HFFc6 (cell line): ENCODE measurements at regions not wholly inside any gene's neighbourhood (a gene's known extent, or its start where the extent isn't known, plus 50 kb on each side); places are given as distances from the start of the nearest gene placed in this dataset.

ENCODE experiments used
- DNase-seq: peaks from one replicate; pipeline ENCODE4 v3.0.0-alpha.2; 2018
- H3K27ac Mint-ChIP-seq: 2 replicates; pipeline ENCODE4 v1.8.0; 2020; ENCODE audit warnings: mild to moderate bottlenecking, mixed read lengths
- H3K27me3 Mint-ChIP-seq: 2 replicates; pipeline ENCODE4 v1.8.0; 2021; ENCODE audit warnings: mild to moderate bottlenecking, moderate library complexity, mixed read lengths; ENCODE audit not compliant: insufficient read depth
- H3K36me3 Mint-ChIP-seq: 2 replicates; pipeline ENCODE4 v1.8.0; 2021; ENCODE audit warnings: low read depth, mixed read lengths
- H3K4me1 Mint-ChIP-seq: 2 replicates; pipeline ENCODE4 v1.8.0; 2020; ENCODE audit warnings: low read depth, mixed read lengths
- H3K4me3 Mint-ChIP-seq: 2 replicates; pipeline ENCODE4 v1.8.0; 2020; ENCODE audit warnings: mild to moderate bottlenecking, moderate library complexity, mixed read lengths
- H3K9me3 Mint-ChIP-seq: 2 replicates; pipeline ENCODE4 v1.8.0; 2020; ENCODE audit warnings: mild to moderate bottlenecking, mixed read lengths
- CTCF ChIP-seq: fragments of 200-600 bp; sonication (generic); IDR thresholded peaks from 2 replicates; pipeline ENCODE4 v1.5.0; 2021; ENCODE audit warnings: antibody characterized with exemption, mild to moderate bottlenecking

GRCh38 chr7:118009419-118009818 is 136.2 kb upstream of the CTTNBP2 start:
- H3K4me1 Mint-ChIP-seq, result no peaks in the 10 kb centered on the region
- H3K27ac Mint-ChIP-seq, result no peak overlapping the region
- peaks cover 2% of the 10 kb centered on the region; the same call in 1 of the 2 replicates for H3K27me3 Mint-ChIP-seq
- peaks cover 55% of the 10 kb centered on the region for H3K9me3 Mint-ChIP-seq
- DNase-seq, result no peak
- H3K4me3 Mint-ChIP-seq, result no peak overlapping the region
- no peak for TF ChIP-seq CTCF
- H3K36me3 Mint-ChIP-seq, result no peaks in the 10 kb centered on the region

GRCh38 chr7:118011652-118012051 is 138.4 kb upstream of the CTTNBP2 start:
- peaks cover 50% of the 10 kb centered on the region for H3K9me3 Mint-ChIP-seq
- no peak for DNase-seq
- no peak overlapping the region for H3K27ac Mint-ChIP-seq
- no peaks in the 10 kb centered on the region for H3K4me1 Mint-ChIP-seq
- H3K4me3 Mint-ChIP-seq, result no peak overlapping the region
- H3K36me3 Mint-ChIP-seq, result no peaks in the 10 kb centered on the region
- H3K27me3 Mint-ChIP-seq, result peaks cover 2% of the 10 kb centered on the region; the same call in 1 of the 2 replicates
- TF ChIP-seq CTCF, result no peak

- peaks cover 2% of the 10 kb centered on the region; the same call in 1 of the 2 replicates for H3K27me3 Mint-ChIP-seq
- no peak for TF ChIP-seq CTCF
- no peak for DNase-seq
- H3K27ac Mint-ChIP-seq, result no peak overlapping the region
- H3K4me3 Mint-ChIP-seq, result no peak overlapping the region
- H3K4me1 Mint-ChIP-seq, result no peaks in the 10 kb centered on the region
- H3K9me3 Mint-ChIP-seq, result peaks cover 54% of the 10 kb centered on the region
- H3K36me3 Mint-ChIP-seq, result no peaks in the 10 kb centered on the region
Measured at GRCh38 chr7:118013252-118014010, 140.2 kb upstream of the CTTNBP2 start.

GRCh38 chr7:118022546-118022945 is 149.3 kb upstream of the CTTNBP2 start:
- TF ChIP-seq CTCF, result no peak
- Mint-ChIP-seq H3K4me3 (no peak overlapping the region), H3K36me3 (no peaks in the 10 kb centered on the region), H3K4me1 (no peaks in the 10 kb centered on the region), H3K9me3 (peaks cover 51% of the 10 kb centered on the region), H3K27ac (no peak overlapping the region), H3K27me3 (no peaks in the 10 kb centered on the region)
- DNase-seq, result no peak

DNA sequence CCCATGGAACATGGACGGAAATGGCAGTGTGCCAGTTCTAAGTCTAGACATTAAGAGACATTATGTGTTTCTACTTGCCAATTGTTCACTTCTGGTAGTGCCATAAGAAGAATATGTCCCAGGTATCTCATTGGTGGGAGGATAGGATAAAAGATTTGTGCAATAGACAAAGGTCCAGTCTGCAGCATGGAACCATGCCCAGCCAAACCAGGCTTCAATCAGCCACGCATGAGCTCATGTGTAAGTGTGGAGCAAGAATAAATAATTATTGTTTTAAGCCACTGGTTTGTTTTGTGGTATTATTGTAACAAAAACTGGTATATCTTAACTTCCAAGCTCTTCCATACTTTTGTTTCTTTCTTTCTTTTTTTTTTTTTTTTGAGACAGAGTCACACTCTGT is 153.6 kb upstream of the CTTNBP2 start:
- Mint-ChIP-seq H3K4me3 (no peak overlapping the region), H3K36me3 (no peaks in the 10 kb centered on the region), H3K27me3 (no peaks in the 10 kb centered on the region), H3K9me3 (peaks cover 36% of the 10 kb centered on the region), H3K27ac (no peak overlapping the region), H3K4me1 (no peaks in the 10 kb centered on the region)
- TF ChIP-seq CTCF, result no peak
- no peak for DNase-seq
